ENCODE measurements at regions not wholly inside any gene's neighbourhood (a gene's known extent, or its start where the extent isn't known, plus 50 kb on each side); places are given as distances from the start of the nearest gene placed in this dataset.
"Not testable (repeated sequence)": the region's sequence is repeated elsewhere in the genome, so short reads cannot be mapped to it uniquely, and the experiment has no call there.

GRCh38 chr2:52423111-52423510 lies 1344.5 kb upstream of the CHAC2 start:
- DNase-seq (ENCODE audit: low read depth), result no peak
- no peak overlapping the region for H3K4me3 ChIP-seq (ENCODE audit: control insufficient read depth, low read depth, low read length)
- no peak for TF ChIP-seq CTCF (IDR thresholded peaks at IDR 0.05; ENCODE audit: control insufficient read depth, insufficient read depth, low read depth, low read length, missing control alignments)

GRCh38 chr2:52416340-52416739 lies 1351.3 kb upstream of the CHAC2 start:
- DNase-seq (ENCODE audit: low read depth), result no peak
- no peak for TF ChIP-seq CTCF (IDR thresholded peaks at IDR 0.05; ENCODE audit: control insufficient read depth, insufficient read depth, low read depth, low read length, missing control alignments)
- no peak overlapping the region for H3K4me3 ChIP-seq (ENCODE audit: control insufficient read depth, low read depth, low read length)

- DNase-seq (ENCODE audit: low read depth), result no peak
- no peak for TF ChIP-seq CTCF (IDR thresholded peaks at IDR 0.05; ENCODE audit: control insufficient read depth, insufficient read depth, low read depth, low read length, missing control alignments)
- H3K4me3 ChIP-seq (ENCODE audit: control insufficient read depth, low read depth, low read length), result no peak overlapping the region
These were observed 1352.9 kb upstream of the CHAC2 start for GRCh38 chr2:52414561-52415295.

DNA sequence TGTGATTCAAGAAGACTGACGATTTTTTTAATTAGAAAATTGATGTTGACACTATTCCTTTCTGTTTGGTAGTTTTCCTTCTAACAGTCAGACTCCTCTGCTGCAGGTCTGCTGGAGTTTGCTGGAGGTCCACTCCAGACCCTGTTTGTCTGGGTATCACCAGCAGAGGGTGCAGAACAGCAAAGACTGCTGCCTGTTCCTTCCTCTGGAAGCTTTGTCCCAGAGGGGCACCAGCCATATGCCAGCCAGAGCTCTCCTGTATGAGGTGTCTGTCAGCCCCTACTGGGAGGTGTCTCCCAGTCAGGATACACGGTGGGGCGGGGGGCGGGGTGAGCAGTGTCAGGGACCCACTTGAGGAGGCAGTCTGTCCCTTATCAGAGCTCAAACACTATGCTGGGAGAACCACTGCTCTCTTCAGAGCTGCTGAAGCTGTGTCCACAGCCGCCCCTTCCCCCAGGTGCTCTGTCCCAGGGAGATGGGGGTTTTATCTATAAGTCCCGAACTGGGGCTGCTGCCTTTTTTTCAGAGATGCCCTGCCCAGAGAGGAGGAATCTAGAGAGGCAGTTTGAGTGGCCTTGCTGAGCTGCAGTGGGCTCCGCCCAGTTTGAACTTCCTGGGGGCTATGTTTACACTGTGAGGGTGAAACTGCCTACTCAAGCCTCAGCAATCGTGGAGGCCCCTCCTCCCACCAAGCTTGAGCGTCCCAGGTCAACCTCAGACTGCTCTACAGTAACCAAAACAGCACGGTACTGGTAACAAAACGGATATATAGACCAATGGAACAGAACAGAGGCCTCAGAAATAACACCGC lies 1358.1 kb upstream of the CHAC2 start:
- not testable (repeated sequence) for DNase-seq (ENCODE audit: low read depth); H3K4me3 ChIP-seq (ENCODE audit: control insufficient read depth, low read depth, low read length)

DNA sequence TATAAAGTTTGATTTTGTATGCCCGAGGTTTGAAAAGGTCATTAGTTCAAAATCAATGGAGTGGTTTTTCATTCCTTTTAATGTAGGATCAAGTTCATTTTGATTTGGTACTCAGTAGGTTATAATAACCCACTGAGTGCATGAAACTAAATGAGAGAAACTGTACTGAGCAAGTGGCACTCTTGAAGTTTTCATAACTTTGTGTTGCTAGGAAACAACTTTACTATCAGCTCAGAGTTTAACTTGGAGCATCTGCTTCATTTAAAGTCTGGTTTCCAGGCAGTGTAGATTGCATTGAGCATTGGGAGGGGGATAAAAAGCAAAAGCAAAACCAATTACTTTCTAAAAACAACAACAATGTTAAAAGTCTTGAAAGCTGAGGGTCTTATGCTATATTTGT lies 1361.6 kb upstream of the CHAC2 start:
- no peak for DNase-seq (ENCODE audit: low read depth)
- no peak overlapping the region for H3K4me3 ChIP-seq (ENCODE audit: control insufficient read depth, low read depth, low read length)
- TF ChIP-seq CTCF (IDR thresholded peaks at IDR 0.05; ENCODE audit: control insufficient read depth, insufficient read depth, low read depth, low read length, missing control alignments), result no peak

DNA sequence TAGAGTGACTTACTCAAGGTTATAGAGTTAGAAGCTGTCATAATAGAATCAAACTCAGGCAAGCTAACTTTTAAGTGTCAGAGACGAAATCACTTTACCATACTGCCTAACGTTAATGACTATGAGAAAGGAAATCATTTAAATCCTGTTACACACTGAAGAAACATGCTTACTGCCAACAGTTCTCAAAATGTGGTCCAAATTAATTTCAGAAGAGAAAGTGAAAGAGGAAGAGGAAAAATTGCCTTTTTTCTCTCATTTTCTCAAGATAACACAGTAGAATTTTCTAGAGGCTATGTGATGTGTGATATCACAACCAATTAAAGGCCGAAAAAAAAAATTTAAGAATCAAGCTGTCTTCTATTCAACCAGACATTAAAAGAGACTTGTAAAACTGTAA lies 1362.7 kb upstream of the CHAC2 start:
- DNase-seq (ENCODE audit: low read depth), result no peak
- no peak overlapping the region for H3K4me3 ChIP-seq (ENCODE audit: control insufficient read depth, low read depth, low read length)
- no peak for TF ChIP-seq CTCF (IDR thresholded peaks at IDR 0.05; ENCODE audit: control insufficient read depth, insufficient read depth, low read depth, low read length, missing control alignments)

DNA sequence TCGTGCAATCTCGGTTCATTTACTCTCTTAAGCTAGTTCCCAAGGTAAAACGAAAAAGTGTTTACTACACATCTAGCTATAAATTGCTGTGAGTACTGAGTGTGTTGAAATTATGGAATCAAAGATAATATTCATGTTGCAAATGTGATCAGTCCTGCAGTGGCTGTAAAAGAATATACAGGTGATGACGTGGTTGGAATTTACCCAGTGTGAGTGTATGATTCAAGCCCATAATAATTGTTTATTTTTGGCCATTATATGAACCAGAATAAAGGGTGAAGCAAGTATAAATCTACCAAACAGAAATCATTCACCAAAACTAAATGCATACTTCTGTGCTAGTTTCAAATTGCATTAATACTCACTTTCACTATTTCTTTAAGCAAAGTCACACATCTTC lies 1363.6 kb upstream of the CHAC2 start:
- no peak for TF ChIP-seq CTCF (IDR thresholded peaks at IDR 0.05; ENCODE audit: control insufficient read depth, insufficient read depth, low read depth, low read length, missing control alignments)
- no peak for DNase-seq (ENCODE audit: low read depth)
- no peak overlapping the region for H3K4me3 ChIP-seq (ENCODE audit: control insufficient read depth, low read depth, low read length)
